ENCODE measurements at regions not wholly inside any gene's neighbourhood (a gene's known extent, or its start where the extent isn't known, plus 50 kb on each side); places are given as distances from the start of the nearest gene placed in this dataset.
A peak's percentile ranks its signal among the peaks of the same experiment; 100 is the strongest.
"Not testable (repeated sequence)": the region's sequence is repeated elsewhere in the genome, so short reads cannot be mapped to it uniquely, and the experiment has no call there.

- H3K27ac ChIP-seq: no peak overlapping the region
Observed at GRCh38 chr14:45610318-45610717, 357.3 kb upstream of the MIS18BP1 start.

GRCh38 chr14:45587142-45587541 lies 334.1 kb upstream of the MIS18BP1 start:
- Histone ChIP-seq H3K27ac (no peak overlapping the region), H3K36me3 (no peaks in the 10 kb centered on the region), H3K4me3 (no peak overlapping the region), H3K4me1 (no peaks in the 10 kb centered on the region), H3K27me3 (no peaks in the 10 kb centered on the region), H3K9me3 (peaks cover 6 to 14% of the 10 kb centered on the region in 2 donors)
- intact Hi-C loops (cut with DNase I; ENCODE audit: low total_unique reads): no loop called here
- TF ChIP-seq CTCF (IDR thresholded peaks at IDR 0.05): no peak
- TF ChIP-seq POLR2AphosphoS5 (IDR thresholded peaks at IDR 0.05): no peak
- no peak for TF ChIP-seq POLR2A (IDR thresholded peaks at IDR 0.05)
- no peak for DNase-seq (ENCODE audit: low spot score in 2 of 2)

More at GRCh38 chr14:45610318-45610717, 357.3 kb upstream of the MIS18BP1 start:
- Histone ChIP-seq H3K4me3 (no peak overlapping the region), H3K9me3 (no peaks in the 10 kb centered on the region), H3K4me1 (no peaks in the 10 kb centered on the region), H3K27me3 (no peaks in the 10 kb centered on the region), H3K36me3 (no peaks in the 10 kb centered on the region)
- TF ChIP-seq POLR2AphosphoS5 (IDR thresholded peaks at IDR 0.05) (no peak), CTCF (IDR thresholded peaks at IDR 0.05) (peak in 1 of 3 donors; percentile 45), POLR2A (IDR thresholded peaks at IDR 0.05) (no peak)
- no peak for DNase-seq (ENCODE audit: low spot score in 2 of 2)
- intact Hi-C loops (cut with DNase I; ENCODE audit: low total_unique reads): loop anchor here (5.0 kb wide), 1 partner anchor 1057 kb away; no protein-coding TSS in a partner anchor

- no peaks in the 10 kb centered on the region for H3K4me1 ChIP-seq
- H3K27me3 ChIP-seq: no peaks in the 10 kb centered on the region
- no peak for TF ChIP-seq CTCF (IDR thresholded peaks at IDR 0.05)
- no peak for TF ChIP-seq POLR2A (IDR thresholded peaks at IDR 0.05)
- no peak for TF ChIP-seq POLR2AphosphoS5 (IDR thresholded peaks at IDR 0.05)
- no peaks in the 10 kb centered on the region for H3K9me3 ChIP-seq
- H3K36me3 ChIP-seq: no peaks in the 10 kb centered on the region
- H3K27ac ChIP-seq: no peak overlapping the region
- H3K4me3 ChIP-seq: no peak overlapping the region
- DNase-seq (ENCODE audit: low spot score in 2 of 2): no peak
- intact Hi-C loops (cut with DNase I; ENCODE audit: low total_unique reads): no loop called here
Observed at GRCh38 chr14:45559626-45560025, 306.6 kb upstream of the MIS18BP1 start.

GRCh38 chr14:45558183-45558582 lies 305.2 kb upstream of the MIS18BP1 start:
- no peaks in the 10 kb centered on the region for H3K9me3 ChIP-seq
- H3K27ac ChIP-seq: no peak overlapping the region
- no peak for TF ChIP-seq CTCF (IDR thresholded peaks at IDR 0.05)
- TF ChIP-seq POLR2AphosphoS5 (IDR thresholded peaks at IDR 0.05): no peak
- no peak for TF ChIP-seq POLR2A (IDR thresholded peaks at IDR 0.05)
- no peak for DNase-seq (ENCODE audit: low spot score in 2 of 2)
- H3K4me1 ChIP-seq: no peaks in the 10 kb centered on the region
- H3K27me3 ChIP-seq: no peaks in the 10 kb centered on the region
- H3K4me3 ChIP-seq: no peak overlapping the region
- no peaks in the 10 kb centered on the region for H3K36me3 ChIP-seq
- intact Hi-C loops (cut with DNase I; ENCODE audit: low total_unique reads): no loop called here

- intact Hi-C loops (cut with DNase I; ENCODE audit: low total_unique reads): no loop called here
- no peaks in the 10 kb centered on the region for H3K36me3 ChIP-seq
- no peaks in the 10 kb centered on the region for H3K9me3 ChIP-seq
- DNase-seq (ENCODE audit: low spot score in 2 of 2): no peak
- no peak overlapping the region for H3K27ac ChIP-seq
- H3K27me3 ChIP-seq: no peaks in the 10 kb centered on the region
- no peak overlapping the region for H3K4me3 ChIP-seq
- no peaks in the 10 kb centered on the region for H3K4me1 ChIP-seq
- TF ChIP-seq POLR2AphosphoS5 (IDR thresholded peaks at IDR 0.05) (no peak), CTCF (IDR thresholded peaks at IDR 0.05) (no peak), POLR2A (IDR thresholded peaks at IDR 0.05) (no peak)
Observed at GRCh38 chr14:45553981-45554380, 301.0 kb upstream of the MIS18BP1 start.

- H3K4me1 ChIP-seq; intact Hi-C loops (cut with DNase I; ENCODE audit: low total_unique reads); H3K27me3 ChIP-seq: not testable (repeated sequence)
Observed at GRCh38 chr14:45551240-45551820, 298.3 kb upstream of the MIS18BP1 start.

More at GRCh38 chr14:45551240-45551820, 298.3 kb upstream of the MIS18BP1 start:
- not testable (repeated sequence) for DNase-seq (ENCODE audit: low spot score in 2 of 2); H3K9me3 ChIP-seq; H3K27ac ChIP-seq; H3K36me3 ChIP-seq
- H3K4me3 ChIP-seq: peak overlapping the region in 1 of 3 donors; percentile 22
